Vagina (tissue), 2 donors: ENCODE measurements at regions not wholly inside any gene's neighbourhood (a gene's known extent, or its start where the extent isn't known, plus 50 kb on each side); places are given as distances from the start of the nearest gene placed in this dataset.

Source experiments
- DNase-seq, 2 donors: peaks; one replicate each; pipeline ENCODE4 v3.0.0-alpha.2; 2017; ENCODE audit errors: extremely low spot score in 2 of 2
- H3K27ac ChIP-seq: fragments of 200-600 bp; sonication (generic); one replicate; pipeline ENCODE4 v1.5.1; 2019
- H3K27me3 ChIP-seq: fragments of 200-600 bp; sonication (generic); one replicate; pipeline ENCODE4 v1.5.1; 2019
- H3K36me3 ChIP-seq, 2 donors: fragments of 200-600 bp; sonication (generic); one replicate each; pipeline ENCODE4 v1.5.1; 2017 to 2019
- H3K4me1 ChIP-seq: fragments of 200-600 bp; sonication (generic); one replicate; pipeline ENCODE4 v1.5.1; 2019
- H3K4me3 ChIP-seq, 2 donors: fragments of 200-600 bp; sonication (generic); 1 replicate in 1 of 2; 2 replicates in 1 of 2; pipeline ENCODE4 v1.5.1; 2016 to 2019
- H3K9me3 ChIP-seq: fragments of 200-600 bp; sonication (generic); one replicate; pipeline ENCODE4 v1.5.1; 2019
- POLR2A ChIP-seq, 2 donors: fragments of 450-650 bp; IDR thresholded peaks; one replicate each; pipeline ENCODE4 v1.6.1; 2017; ENCODE audit warnings: antibody characterized with exemption in 2 of 2, mild to moderate bottlenecking in 2 of 2, moderate library complexity in 2 of 2
- POLR2AphosphoS5 ChIP-seq, 2 donors: sonication (generic); formaldehyde crosslinking; IDR thresholded peaks; one replicate each; pipeline ENCODE4 v1.9.0; 2017; ENCODE audit warnings: antibody characterized with exemption in 2 of 2, mild to moderate bottlenecking in 2 of 2, low read depth in 1 of 2; ENCODE audit not compliant: insufficient read depth in 1 of 2
- intact Hi-C: fragments of 100-400 bp; cut with DNase I; formaldehyde crosslinking; loops from one replicate; pipeline ENCODE4 v1.15.1; 2023
- TF ChIP-seq, protein P1 (sequence below), 3 experiments: fragments of 450-650 bp in 2 of 3; fragments of 200-600 bp in 1 of 3; sonication (generic) in 1 of 3; IDR thresholded peaks; one replicate each; pipeline ENCODE4 v1.5.1; 2017 to 2019; ENCODE audit warnings: antibody characterized with exemption in 3 of 3, mild to moderate bottlenecking in 2 of 3, moderate library complexity in 2 of 3

DNA sequence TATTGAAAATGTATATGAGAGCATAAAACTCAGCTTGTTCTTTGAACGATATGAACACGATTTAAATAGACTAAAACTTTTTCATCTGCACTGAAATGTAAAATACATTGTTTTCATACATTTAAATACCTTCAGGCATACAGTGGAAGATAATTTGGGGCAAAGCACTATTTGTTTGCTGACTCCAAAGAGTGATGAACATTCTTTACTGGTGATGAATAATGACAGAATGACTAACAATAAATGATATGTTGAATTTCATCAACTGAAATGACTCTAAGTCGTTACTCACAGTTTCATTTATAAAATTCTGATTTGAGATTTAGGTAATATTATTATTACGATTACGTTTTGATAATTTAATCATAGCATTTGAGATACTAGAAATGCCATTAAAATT lies 1160.1 kb downstream of the NLGN4X start:
- TF ChIP-seq, protein P1, sequence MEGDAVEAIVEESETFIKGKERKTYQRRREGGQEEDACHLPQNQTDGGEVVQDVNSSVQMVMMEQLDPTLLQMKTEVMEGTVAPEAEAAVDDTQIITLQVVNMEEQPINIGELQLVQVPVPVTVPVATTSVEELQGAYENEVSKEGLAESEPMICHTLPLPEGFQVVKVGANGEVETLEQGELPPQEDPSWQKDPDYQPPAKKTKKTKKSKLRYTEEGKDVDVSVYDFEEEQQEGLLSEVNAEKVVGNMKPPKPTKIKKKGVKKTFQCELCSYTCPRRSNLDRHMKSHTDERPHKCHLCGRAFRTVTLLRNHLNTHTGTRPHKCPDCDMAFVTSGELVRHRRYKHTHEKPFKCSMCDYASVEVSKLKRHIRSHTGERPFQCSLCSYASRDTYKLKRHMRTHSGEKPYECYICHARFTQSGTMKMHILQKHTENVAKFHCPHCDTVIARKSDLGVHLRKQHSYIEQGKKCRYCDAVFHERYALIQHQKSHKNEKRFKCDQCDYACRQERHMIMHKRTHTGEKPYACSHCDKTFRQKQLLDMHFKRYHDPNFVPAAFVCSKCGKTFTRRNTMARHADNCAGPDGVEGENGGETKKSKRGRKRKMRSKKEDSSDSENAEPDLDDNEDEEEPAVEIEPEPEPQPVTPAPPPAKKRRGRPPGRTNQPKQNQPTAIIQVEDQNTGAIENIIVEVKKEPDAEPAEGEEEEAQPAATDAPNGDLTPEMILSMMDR (IDR thresholded peaks at IDR 0.05): no peak
- TF ChIP-seq POLR2A (IDR thresholded peaks at IDR 0.05) (no peak), POLR2AphosphoS5 (IDR thresholded peaks at IDR 0.05; ENCODE audit: insufficient read depth in 1 of 2, low read depth in 1 of 2) (no peak)
- Histone ChIP-seq H3K4me1 (no peaks in the 10 kb centered on the region), H3K9me3 (no peaks in the 10 kb centered on the region), H3K27ac (no peak overlapping the region), H3K36me3 (no peaks in the 10 kb centered on the region), H3K27me3 (no peaks in the 10 kb centered on the region), H3K4me3 (no peak overlapping the region)
- DNase-seq: no peak
- intact Hi-C loops: no loop called here

DNA sequence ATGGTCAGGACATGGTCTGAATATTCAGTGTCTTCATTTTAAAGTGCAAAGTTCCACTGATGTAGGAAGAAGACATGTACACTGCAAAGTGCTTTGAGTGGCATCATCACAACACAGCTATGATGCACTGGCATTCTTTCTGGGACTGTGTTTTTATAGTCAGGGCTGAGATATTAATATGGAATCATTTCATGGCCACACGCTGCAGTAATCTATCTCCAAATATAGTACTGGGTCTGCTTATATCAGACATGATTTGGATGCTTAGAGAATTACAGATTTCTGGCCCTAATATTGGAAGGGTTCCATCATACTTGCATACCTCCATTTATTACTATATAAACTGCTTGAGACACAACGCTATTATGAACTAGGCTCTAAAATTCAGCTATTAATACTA lies 1170.9 kb downstream of the NLGN4X start:
- intact Hi-C loops: no loop called here
- Histone ChIP-seq H3K4me1 (no peaks in the 10 kb centered on the region), H3K27me3 (no peaks in the 10 kb centered on the region), H3K27ac (no peak overlapping the region), H3K9me3 (no peaks in the 10 kb centered on the region), H3K36me3 (no peaks in the 10 kb centered on the region), H3K4me3 (no peak overlapping the region)
- TF ChIP-seq, protein P1 (IDR thresholded peaks at IDR 0.05): no peak
- TF ChIP-seq POLR2A (IDR thresholded peaks at IDR 0.05): no peak
- TF ChIP-seq POLR2AphosphoS5 (IDR thresholded peaks at IDR 0.05; ENCODE audit: insufficient read depth in 1 of 2, low read depth in 1 of 2): no peak
- DNase-seq: no peak

DNA sequence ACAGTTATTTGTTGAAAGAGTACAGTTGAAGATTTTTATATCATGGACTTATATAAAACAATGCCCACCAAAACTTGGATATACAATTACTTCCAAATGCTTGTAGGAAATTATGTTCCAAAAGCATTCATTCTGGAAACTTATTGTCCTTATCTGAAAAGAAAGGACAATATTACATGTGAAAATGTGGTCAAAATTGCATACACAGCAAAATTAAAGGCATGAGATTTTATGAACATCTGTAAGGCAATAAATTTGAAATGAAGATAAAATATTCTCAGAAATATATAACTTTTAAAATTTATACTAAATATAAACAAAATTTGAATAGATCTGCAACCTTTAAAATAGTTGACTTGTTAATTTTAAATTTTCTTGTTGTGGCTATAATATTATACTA lies 1173.8 kb downstream of the NLGN4X start:
- H3K27me3 ChIP-seq: no peaks in the 10 kb centered on the region
- no peaks in the 10 kb centered on the region for H3K36me3 ChIP-seq
- no peak overlapping the region for H3K4me3 ChIP-seq
- TF ChIP-seq POLR2A (IDR thresholded peaks at IDR 0.05) (no peak), POLR2AphosphoS5 (IDR thresholded peaks at IDR 0.05; ENCODE audit: insufficient read depth in 1 of 2, low read depth in 1 of 2) (no peak)
- TF ChIP-seq, protein P1 (IDR thresholded peaks at IDR 0.05): no peak
- no peaks in the 10 kb centered on the region for H3K4me1 ChIP-seq
- no peak overlapping the region for H3K27ac ChIP-seq
- no peak for DNase-seq
- no peaks in the 10 kb centered on the region for H3K9me3 ChIP-seq
- intact Hi-C loops: no loop called here

DNA sequence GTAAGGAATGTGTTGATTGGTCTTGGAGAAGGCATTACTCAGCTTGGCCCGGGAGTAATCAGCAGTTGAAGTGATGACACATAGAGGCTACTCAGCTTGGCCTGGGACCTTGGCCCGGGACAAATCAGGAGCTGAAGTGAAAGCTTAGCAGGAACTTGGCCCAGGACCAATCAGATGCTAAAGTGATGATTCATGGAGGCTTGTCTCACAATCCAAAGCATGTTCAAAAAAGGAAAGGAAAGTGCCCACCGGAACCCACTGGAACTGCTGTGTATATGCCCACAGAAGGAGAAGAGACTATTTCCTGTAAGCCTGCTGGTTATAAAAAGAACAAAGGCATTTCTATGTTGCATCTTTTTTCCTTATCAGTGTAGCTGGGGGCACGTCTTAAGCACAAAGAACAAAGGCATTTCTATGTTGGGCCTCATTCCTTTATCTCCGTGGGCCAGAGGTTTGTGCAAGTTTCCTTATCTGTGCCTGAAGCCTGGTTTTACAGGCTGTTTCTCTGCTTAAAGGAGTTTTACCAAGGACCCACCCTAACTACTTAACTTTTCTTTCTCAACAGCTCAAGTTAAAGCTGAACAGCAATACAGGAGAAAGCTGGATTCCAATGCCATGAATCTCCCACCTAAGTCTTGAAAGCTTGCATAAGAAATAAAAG lies 1176.7 kb downstream of the NLGN4X start:
- intact Hi-C loops: no loop called here
- no peaks in the 10 kb centered on the region for H3K36me3 ChIP-seq
- no peaks in the 10 kb centered on the region for H3K4me1 ChIP-seq

DNA sequence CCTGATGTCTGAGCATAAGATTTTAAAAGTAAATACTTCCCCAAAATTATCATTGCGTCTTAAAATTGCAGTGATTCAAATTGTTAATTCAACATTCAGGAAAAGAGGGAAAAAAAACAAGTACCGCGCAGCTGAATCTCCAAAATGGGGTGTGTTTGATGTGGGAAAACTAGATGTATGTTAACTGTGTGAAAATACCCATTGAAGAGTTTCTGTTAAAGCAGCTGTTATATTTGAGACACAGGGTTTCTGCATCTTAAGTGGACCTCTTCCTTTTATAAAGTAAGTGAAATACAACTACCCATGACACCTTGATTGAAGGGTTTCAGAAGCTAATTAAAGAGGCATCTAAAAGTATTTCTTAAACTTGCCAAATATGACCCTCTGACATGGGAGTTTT lies 1186.1 kb downstream of the NLGN4X start:
- DNase-seq: no peak
- H3K36me3 ChIP-seq: no peaks in the 10 kb centered on the region
- no peaks in the 10 kb centered on the region for H3K27me3 ChIP-seq
- intact Hi-C loops: no loop called here
- no peaks in the 10 kb centered on the region for H3K9me3 ChIP-seq
- no peaks in the 10 kb centered on the region for H3K4me1 ChIP-seq
- no peak overlapping the region for H3K4me3 ChIP-seq
- TF ChIP-seq, protein P1 (IDR thresholded peaks at IDR 0.05): no peak
- TF ChIP-seq POLR2A (IDR thresholded peaks at IDR 0.05) (no peak), POLR2AphosphoS5 (IDR thresholded peaks at IDR 0.05; ENCODE audit: insufficient read depth in 1 of 2, low read depth in 1 of 2) (no peak)
- no peak overlapping the region for H3K27ac ChIP-seq

More for the DNA sequence above, 1176.7 kb downstream of the NLGN4X start:
- H3K9me3 ChIP-seq: no peaks in the 10 kb centered on the region
- no peak for DNase-seq
- no peak overlapping the region for H3K4me3 ChIP-seq
- H3K27ac ChIP-seq: no peak overlapping the region
- no peaks in the 10 kb centered on the region for H3K27me3 ChIP-seq
- TF ChIP-seq, protein P1 (IDR thresholded peaks at IDR 0.05): no peak
- TF ChIP-seq POLR2A (IDR thresholded peaks at IDR 0.05) (no peak), POLR2AphosphoS5 (IDR thresholded peaks at IDR 0.05; ENCODE audit: insufficient read depth in 1 of 2, low read depth in 1 of 2) (no peak)
